GM18507 (cell line): ENCODE measurements at regions not wholly inside any gene's neighbourhood (a gene's known extent, or its start where the extent isn't known, plus 50 kb on each side); places are given as distances from the start of the nearest gene placed in this dataset.

Experiments used
- DNase-seq: peaks from one replicate; pipeline ENCODE4 v3.0.0; 2011; ENCODE audit warnings: low read depth; ENCODE audit not compliant: insufficient read length; ENCODE audit errors: extremely low spot score
- FAIRE-seq: peaks from 2 replicates; lab custom pipeline; 2011; peaks lifted over from hg19 to GRCh38; lab: Jason Lieb, UNC

DNA sequence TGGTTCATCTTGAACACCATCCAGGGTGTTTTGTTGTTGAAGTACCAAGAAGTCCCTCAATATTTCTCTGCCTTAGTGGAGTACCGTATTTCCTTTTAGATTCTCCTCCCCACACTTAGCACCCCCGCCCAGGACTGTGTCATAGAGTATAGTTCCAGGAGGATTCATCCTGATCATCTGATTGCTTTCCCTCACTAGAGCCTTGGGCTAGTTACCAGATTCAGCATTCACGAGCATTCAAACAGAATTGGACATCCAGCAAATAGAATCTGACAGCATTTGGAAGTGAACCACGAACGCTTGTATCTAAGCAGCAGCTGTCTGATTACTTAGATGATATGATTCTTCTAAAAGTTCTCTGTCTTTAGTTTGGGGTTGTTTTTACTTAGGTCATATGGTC lies 248.1 kb upstream of the TAS2R1 start:
- FAIRE-seq, result no peak
- no peak for DNase-seq

DNA sequence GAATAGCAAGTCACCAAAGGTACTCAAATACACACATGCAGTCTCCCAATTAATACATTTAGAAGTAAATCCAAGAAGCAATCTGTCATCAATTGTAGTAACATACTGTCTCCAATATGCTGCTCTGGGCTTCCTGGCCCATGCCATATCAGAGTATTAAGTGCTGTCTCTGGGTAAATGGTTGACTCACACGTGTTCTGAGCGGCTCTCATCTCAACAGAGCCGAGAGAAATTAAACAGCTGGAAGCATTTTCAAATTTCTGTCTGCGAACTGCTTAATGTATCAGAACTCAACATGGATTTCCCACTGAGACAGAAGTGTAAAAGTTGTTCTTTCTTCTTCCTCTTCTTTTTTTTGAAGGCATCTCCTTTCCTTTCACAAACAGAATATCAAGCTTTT lies 247.3 kb upstream of the TAS2R1 start:
- no peak for FAIRE-seq
- no peak for DNase-seq

DNA sequence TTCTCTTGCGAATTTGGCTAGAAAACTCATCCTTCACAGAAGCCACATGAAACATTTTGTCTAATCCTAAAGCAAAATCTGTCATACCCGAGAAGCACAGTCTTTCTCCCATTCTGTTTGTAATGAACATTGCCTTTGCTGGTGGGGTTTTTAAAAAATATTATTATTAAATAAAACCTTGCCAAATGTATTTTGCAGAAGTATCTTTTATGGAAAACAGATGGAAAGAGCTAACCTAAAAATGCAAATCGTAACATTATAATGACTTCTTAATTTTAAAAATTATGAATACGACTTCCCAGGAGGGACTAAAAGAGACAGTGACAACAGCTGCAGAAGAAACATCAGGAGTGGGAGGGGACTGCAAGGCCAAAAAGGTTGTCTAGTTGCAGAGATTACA lies 246.3 kb upstream of the TAS2R1 start:
- FAIRE-seq (no peak), DNase-seq (no peak)

DNA sequence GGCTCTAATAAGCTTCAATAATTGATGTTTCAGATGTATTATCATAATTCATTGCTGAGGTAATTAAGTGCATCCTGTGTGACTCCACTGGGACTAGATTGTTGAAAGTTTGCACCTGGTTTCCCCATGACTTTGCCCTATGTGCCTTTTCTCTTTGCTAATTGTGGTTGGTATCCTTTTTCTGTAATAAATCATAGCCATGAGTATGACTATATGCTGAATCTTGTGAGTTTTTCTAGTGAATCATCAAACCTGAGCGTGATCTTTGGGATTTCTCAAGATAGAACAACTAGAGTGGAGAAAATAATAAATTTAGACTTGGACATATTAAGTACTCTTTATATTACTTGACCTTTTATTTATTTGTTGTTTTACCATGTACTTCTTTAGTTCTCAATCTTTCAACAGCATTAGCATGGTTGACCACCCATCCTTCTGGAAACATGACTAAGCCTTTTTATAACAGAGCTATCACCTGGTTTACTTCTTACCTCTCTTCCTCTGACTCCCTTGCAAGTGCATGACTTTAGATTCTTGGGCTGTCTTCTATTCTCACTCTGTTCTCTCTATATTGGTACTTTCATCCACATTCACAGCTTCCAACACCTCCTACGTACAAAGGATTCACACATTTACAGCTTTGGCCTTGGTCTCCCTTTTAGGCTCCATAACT lies 239.6 kb upstream of the TAS2R1 start:
- FAIRE-seq, result no peak
- DNase-seq, result no peak

DNA sequence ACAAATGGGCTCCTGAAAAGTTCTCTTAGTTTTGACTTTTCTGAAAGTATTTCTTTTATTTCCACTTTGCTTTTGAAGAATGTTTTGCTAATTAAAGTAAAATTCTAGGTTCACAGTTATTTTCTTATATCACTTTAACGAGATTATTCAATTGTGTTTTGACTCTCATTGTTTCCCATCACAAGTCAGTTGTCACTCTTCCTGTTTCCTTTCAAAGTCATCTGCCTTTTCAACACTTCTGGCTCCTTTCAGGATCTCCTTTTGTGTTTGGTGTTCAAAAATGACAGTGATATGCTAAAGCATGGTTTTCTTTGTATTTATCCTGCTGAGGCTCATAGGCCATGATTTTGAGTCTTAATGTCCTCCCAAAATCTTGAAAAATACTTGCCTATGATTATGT lies 235.4 kb upstream of the TAS2R1 start:
- DNase-seq (no peak), FAIRE-seq (no peak)

DNA sequence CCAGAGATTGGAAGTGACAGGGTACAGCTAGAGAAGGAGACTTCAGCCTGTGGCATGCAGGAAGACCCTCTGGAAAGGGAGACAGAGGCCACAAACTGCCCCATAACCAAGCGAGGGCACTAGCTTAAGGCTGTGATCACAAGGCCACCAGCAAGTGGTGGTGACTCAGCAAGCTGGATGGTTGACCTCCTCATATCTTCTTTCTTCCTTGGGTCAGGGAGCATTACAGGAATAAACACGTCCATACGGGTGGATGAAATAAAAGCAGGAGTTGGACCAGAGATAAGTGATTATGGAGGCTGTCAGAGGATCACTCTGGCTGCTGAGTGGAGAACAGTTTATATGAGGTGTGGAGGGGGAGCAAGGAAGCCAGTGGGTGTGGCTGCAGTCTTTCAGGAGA lies 234.6 kb upstream of the TAS2R1 start:
- DNase-seq, result no peak
- FAIRE-seq, result no peak

DNA sequence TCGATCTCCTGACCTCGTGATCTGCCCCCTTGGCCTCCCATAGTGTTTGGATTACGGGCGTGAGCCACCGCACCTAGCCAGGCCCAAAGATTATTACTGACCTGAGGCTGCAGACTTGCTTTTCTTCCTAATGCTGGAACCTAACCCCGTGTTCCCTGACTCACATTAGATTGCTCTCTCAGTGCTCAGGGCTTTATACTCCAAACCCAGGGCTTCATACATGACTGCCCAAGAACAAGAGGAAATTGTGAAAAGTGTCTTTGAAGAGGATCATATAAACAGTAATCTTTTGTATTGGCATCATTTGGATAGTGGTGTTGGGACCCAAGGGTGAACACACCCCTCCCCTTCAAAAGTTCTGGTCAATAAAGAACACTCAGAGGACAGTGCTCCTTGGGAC lies 233.3 kb upstream of the TAS2R1 start:
- no peak for DNase-seq
- no peak for FAIRE-seq

DNA sequence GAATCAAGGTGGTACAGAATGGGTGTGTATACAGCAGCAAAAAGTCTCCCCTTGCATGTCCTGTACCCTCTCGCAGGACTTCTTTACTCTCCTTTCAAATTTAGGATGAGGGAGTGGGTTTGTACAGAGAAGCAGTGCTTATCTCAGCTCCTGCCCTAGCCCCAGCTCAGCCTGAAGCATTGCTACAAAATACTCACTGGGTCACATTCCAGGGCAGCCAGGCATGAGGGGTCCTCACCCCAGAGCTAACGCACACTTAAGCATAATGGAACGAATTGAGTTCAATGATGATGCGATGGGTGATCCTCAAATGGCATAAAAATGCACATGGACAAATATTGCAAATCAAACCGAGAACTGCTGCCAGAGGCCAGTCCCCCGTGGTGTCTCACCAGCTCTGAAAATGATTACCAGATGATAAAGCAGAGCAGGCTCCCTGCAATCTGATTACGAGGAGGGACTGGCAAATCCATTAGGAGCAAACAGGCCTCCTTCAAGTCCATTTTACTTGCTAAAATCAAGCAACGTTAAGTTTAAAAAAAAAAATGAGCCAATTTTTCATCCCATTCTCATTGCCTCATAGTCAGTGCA lies 231.6 kb upstream of the TAS2R1 start:
- DNase-seq (no peak), FAIRE-seq (no peak)

DNA sequence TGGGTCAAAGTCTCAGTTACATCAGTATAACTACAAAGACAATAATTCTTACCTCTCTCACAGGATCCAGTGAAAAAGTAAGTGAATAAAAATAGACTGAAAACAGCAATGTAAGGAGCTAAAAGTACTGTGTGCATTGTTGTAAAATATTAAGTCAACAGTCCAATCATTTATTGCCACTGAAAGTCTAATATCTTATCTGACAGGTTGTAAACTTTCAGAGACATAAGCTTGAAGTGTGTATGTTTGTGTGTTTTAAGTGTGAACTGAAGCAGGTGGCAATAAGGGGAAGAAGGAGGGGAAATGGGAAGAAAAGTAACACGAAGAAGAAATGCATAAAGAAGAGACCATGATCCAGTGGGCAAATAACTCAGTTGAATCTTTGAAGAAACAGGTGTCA lies 229.7 kb upstream of the TAS2R1 start:
- FAIRE-seq (no peak), DNase-seq (no peak)

DNA sequence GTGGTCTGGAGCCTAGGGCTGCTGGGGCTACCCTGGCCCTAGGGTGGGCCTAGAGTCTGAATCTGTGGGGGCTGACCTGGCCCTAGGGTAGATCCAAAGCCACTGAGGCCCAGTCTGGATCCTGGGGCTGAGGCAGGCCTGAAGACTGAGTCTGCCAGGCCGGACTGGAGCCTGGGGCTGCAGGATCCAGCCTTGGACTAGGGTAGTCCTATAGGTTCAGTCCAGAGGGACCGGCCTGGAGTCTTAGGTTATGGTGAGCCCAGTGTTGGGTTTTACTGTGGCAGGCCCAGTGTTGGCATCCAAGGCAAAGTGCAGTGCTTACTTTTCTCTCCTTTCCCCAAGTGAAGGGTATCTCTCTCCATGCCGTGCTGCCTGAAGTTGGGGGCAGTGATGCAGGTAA lies 227.9 kb upstream of the TAS2R1 start:
- no peak for FAIRE-seq
- DNase-seq, result no peak

DNA sequence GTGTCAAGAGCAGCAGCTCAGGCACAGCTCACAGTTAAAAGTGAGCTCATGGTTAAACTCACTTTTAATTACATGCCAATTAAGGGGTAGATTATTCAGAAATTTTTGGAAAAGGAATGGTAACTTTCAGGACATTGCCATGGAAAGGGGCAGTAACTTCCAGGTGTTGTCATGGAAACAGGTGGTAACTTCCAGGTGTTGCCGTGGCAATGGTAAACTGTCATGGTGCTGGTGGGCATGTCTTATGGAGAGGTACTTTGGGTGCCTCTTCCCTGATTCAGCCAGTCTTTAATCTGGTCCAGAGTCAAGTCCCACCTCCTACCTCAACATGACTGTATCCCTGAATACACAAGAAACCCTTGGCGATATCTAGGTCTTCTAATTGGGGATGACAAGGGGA lies 223.2 kb upstream of the TAS2R1 start:
- FAIRE-seq (no peak), DNase-seq (no peak)

DNA sequence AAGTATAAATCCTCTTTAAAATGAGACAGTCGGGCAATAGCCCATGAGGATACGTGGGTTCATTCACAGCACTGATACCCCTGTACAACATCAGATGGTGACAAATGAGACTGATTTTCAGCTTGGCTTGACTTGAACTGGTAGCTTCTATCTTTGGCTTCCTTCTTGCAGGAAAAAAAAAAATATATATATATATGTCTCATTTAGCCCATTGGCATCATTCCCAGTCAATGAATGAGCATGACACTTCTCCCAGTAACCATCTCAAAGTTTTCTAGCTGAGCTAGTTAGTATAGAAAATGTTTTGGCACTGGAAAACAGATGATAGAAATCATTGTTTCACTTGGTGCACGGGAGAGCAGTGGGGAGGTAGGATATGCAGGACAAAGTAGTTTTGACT lies 222.5 kb upstream of the TAS2R1 start:
- no peak for FAIRE-seq
- DNase-seq, result no peak

DNA sequence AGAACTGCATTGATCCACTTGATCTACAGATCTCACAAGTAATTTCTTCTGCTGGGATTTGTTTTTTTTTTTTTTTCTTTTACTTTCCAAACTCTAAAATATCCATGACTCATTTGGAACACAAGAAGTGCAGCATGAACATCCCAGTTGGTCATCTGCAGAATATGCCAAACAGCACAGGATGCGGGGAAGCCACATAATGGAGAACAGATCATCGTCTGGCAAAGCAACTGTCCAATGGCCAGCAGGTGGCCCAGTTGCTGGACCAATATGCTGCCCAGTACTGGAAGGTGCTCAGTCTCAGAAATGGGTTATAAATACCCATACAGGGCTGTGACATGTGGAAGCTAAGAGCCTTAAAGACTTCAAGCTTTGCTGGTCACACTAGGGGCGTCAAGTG lies 221.3 kb upstream of the TAS2R1 start:
- no peak for DNase-seq
- no peak for FAIRE-seq

DNA sequence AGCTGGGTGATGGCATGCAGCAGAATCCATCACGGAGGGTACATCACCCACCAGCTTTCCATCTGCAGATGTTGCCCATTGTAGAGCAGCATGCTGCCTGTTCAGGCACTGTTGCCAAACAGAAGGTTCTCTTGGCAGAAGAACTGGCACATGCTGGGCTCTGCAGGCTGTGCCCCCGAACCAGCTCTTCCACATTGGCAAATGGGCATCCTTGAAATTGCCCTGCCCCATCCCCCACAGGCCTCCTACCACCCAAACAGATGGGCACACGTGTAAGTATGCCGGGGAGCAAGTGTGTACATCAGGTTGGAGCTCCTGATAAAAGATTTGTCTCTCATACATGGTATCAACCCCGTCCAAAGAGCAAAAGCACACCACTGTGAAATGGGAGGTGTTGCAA lies 220.3 kb upstream of the TAS2R1 start:
- no peak for DNase-seq
- FAIRE-seq, result no peak

DNA sequence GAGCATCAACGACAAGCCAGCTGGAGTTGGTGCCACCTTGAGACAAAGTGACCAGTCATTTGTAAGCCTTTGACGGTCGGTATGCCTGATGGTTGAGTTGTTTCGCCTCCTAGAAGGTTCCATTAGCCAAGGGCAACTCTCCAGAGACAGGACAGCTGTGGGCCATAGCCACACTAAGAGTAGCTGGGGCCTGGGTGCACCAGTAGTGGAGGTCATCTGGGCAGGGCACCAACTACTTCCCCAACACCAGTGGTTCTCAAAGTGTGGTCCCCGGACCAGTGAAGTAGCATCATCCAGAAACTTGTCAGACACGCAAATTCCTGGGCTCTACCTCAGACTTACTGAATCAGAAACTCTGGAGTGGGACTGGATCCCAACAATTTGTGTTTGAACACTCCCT lies 217.5 kb upstream of the TAS2R1 start:
- FAIRE-seq (no peak), DNase-seq (no peak)

DNA sequence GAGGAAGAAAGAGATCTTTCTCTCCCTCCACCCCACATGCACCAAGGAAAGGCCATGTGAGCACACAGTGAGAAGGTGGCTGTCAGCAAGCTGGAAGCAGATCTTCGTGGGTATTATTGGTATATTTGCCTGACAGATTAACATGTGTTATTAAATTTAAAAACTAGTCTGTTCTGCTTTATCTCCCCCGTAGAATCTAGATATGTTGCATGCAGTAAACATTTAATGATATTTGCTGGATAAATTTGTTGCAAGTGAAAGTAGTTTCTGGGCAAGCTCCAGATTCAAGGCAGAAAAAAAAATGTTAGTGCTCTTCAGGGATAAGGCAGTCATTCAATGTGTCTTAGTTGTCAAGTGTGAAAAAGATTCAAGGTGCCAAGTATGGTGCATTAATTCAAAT lies 215.0 kb upstream of the TAS2R1 start:
- DNase-seq (no peak), FAIRE-seq (no peak)

DNA sequence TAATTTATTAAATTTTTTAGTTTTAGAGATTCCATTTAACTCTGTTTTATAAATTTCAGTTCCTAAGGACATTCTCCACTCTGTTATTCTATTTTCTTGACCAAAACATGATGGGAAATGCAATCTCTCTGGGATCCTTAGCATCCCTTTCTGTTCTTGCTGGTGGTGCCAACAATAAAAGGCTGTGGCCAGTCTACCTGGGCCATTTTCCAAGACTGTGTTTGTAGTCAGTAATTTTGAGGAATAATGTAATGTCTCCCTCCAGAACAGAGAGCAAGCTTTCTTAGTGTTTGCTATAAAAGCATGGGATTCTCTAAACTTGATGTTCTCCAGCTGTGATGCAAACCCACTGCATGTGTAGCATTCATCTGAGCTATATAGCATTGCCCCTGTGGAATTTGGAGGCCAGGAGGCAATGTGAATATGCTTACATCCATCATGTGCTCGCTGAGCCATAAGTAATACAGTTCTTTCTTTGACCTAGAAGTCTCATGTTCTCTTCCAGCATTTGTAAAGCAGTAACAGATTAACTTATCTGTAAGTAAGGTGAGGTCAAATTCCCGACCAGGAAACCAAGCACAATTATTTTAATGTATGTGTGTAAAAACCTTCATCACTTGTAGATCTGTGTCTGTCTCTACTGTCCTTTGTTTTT lies 211.5 kb upstream of the TAS2R1 start:
- FAIRE-seq, result no peak
- no peak for DNase-seq

DNA sequence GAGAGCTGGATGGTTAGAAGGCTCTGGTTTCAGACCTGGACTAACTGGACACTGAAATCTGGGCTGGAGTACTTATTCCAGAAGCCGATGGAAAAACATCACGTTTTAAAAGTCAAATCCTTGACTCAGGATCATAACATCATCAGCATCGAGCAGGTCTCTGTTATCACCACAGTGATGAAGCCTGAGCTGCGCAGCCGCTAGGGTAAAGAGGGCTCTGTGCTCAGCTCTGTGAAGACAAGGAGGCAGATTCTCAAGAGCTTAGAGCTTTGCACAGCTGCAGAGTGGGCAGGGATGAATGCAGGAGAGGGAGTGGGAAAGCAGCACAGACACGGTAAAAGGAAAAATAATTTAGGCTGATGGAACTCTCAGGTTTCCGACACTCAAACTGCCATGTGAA lies 208.8 kb upstream of the TAS2R1 start:
- DNase-seq (no peak), FAIRE-seq (no peak)

DNA sequence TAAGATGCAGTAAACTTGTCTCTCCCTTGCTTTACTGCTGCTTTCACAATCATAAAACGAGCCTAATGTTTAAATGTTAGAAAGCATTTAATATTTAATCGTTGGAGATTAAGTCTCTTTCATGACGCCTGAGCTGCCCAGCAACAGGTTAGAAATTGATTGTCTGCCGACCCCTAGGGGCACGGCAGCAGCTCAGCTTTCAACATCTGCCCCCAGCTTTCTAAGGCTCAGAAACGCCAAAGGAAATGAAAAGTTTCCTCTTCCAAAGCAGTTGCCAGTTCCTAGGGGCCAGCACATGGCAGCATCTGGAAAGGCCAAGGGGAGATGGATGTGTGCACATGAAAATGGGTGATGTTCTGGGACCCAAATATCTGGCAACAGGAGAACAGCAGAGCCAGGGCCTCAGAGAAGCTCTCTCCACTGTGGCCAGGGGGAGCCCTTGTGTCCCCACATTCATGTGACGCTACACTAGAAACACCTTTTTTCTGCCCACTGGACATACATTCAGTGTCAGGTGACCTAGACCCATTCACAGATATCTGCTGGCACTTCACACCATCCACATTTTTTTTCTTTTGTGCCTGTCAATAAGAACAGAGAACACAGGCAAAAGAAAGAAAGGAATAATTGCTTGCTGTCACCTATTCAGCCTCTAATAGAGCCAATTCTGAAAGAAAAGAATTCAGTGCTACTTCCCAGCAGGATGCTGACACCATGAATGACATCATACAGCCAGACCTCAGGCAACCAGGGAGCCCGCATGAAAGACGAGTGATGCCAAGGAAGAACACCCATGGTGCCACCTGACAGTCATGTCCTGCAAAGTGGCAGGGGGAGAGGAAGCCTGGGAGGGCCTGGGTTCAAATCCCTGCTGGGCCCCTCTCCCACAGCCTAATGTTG lies 205.0 kb upstream of the TAS2R1 start:
- DNase-seq (no peak), FAIRE-seq (no peak)

DNA sequence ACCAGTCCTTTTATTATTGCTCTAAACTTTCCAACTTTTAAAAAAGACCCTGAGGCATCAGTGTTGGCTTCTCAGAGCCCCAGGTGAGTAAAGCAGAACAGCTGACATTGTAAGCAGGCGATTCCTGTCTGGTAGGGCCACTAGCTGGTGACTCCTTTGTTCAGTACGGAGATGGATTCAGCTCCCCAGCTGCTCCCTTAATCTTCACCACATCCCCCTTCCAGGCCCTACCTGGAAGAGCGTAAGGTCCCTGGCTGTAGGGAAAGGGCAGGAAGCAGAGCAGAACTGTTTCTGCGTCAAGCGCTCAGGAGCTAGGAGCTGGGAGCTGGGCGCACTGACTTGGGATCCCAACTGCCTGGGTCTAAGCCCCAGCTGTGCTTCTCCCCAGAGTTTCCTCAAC lies 203.7 kb upstream of the TAS2R1 start:
- no peak for DNase-seq
- no peak for FAIRE-seq
